HL-60 (cell line): ENCODE measurements at regions not wholly inside any gene's neighbourhood (a gene's known extent, or its start where the extent isn't known, plus 50 kb on each side); places are given as distances from the start of the nearest gene placed in this dataset.

Experiments used
- DNase-seq, 2 experiments: peaks; one replicate each; pipeline ENCODE4 v3.0.0-alpha.2; 2010 to 2020; ENCODE audit warnings: low read depth in 1 of 2, low spot score in 1 of 2
- H3K27ac ChIP-seq: fragments of 250-450 bp; sonication (Bioruptor Pico); replicated peaks from 2 replicates; pipeline ENCODE4 v1.5.1; 2020; ENCODE audit warnings: mild to moderate bottlenecking, moderate library complexity
- H3K27me3 ChIP-seq: fragments of 250-450 bp; sonication (Bioruptor Pico); 2 replicates; pipeline ENCODE4 v1.5.1; 2021; ENCODE audit warnings: mild to moderate bottlenecking, moderate library complexity; ENCODE audit not compliant: insufficient read depth, poor library complexity, severe bottlenecking
- H3K4me3 ChIP-seq: replicated peaks from 2 replicates; pipeline ENCODE4 v1.5.1; 2011; ENCODE audit warnings: mild to moderate bottlenecking, control low read depth, low read length; ENCODE audit not compliant: insufficient read depth
- GABPA ChIP-seq: IDR thresholded peaks from 2 replicates; pipeline ENCODE4 v1.6.1; 2012; ENCODE audit warnings: low read depth
- POLR2AphosphoS5 ChIP-seq: IDR thresholded peaks from 2 replicates; pipeline ENCODE4 v1.6.1; 2012; ENCODE audit warnings: low read depth
- SPI1 ChIP-seq: IDR thresholded peaks from 2 replicates; pipeline ENCODE4 v1.6.1; 2012; ENCODE audit warnings: low read depth, mild to moderate bottlenecking, borderline replicate concordance
- TF ChIP-seq, protein P1 (sequence below): IDR thresholded peaks from 2 replicates; pipeline ENCODE4 v1.6.1; 2012; ENCODE audit warnings: low read depth; ENCODE audit not compliant: insufficient replicate concordance
- TF ChIP-seq, protein P2 (sequence below): IDR thresholded peaks from one replicate; pipeline ENCODE4 v1.5.1; 2011; ENCODE audit warnings: low read length, control low read depth, inconsistent platforms; ENCODE audit not compliant: insufficient read depth

- TF ChIP-seq, protein P1, sequence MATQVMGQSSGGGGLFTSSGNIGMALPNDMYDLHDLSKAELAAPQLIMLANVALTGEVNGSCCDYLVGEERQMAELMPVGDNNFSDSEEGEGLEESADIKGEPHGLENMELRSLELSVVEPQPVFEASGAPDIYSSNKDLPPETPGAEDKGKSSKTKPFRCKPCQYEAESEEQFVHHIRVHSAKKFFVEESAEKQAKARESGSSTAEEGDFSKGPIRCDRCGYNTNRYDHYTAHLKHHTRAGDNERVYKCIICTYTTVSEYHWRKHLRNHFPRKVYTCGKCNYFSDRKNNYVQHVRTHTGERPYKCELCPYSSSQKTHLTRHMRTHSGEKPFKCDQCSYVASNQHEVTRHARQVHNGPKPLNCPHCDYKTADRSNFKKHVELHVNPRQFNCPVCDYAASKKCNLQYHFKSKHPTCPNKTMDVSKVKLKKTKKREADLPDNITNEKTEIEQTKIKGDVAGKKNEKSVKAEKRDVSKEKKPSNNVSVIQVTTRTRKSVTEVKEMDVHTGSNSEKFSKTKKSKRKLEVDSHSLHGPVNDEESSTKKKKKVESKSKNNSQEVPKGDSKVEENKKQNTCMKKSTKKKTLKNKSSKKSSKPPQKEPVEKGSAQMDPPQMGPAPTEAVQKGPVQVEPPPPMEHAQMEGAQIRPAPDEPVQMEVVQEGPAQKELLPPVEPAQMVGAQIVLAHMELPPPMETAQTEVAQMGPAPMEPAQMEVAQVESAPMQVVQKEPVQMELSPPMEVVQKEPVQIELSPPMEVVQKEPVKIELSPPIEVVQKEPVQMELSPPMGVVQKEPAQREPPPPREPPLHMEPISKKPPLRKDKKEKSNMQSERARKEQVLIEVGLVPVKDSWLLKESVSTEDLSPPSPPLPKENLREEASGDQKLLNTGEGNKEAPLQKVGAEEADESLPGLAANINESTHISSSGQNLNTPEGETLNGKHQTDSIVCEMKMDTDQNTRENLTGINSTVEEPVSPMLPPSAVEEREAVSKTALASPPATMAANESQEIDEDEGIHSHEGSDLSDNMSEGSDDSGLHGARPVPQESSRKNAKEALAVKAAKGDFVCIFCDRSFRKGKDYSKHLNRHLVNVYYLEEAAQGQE = no peak
- no peak for TF ChIP-seq POLR2AphosphoS5
- no peak for TF ChIP-seq SPI1
- TF ChIP-seq, protein P2, sequence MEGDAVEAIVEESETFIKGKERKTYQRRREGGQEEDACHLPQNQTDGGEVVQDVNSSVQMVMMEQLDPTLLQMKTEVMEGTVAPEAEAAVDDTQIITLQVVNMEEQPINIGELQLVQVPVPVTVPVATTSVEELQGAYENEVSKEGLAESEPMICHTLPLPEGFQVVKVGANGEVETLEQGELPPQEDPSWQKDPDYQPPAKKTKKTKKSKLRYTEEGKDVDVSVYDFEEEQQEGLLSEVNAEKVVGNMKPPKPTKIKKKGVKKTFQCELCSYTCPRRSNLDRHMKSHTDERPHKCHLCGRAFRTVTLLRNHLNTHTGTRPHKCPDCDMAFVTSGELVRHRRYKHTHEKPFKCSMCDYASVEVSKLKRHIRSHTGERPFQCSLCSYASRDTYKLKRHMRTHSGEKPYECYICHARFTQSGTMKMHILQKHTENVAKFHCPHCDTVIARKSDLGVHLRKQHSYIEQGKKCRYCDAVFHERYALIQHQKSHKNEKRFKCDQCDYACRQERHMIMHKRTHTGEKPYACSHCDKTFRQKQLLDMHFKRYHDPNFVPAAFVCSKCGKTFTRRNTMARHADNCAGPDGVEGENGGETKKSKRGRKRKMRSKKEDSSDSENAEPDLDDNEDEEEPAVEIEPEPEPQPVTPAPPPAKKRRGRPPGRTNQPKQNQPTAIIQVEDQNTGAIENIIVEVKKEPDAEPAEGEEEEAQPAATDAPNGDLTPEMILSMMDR = no peak
- TF ChIP-seq GABPA = no peak
- Histone ChIP-seq H3K4me3 (no peak overlapping the region), H3K27ac (no peak overlapping the region), H3K27me3 (no peaks in the 10 kb centered on the region)
- DNase-seq = no peak
These were observed 226.4 kb downstream of the SI start for GRCh38 chr3:164851905-164852304.

DNA sequence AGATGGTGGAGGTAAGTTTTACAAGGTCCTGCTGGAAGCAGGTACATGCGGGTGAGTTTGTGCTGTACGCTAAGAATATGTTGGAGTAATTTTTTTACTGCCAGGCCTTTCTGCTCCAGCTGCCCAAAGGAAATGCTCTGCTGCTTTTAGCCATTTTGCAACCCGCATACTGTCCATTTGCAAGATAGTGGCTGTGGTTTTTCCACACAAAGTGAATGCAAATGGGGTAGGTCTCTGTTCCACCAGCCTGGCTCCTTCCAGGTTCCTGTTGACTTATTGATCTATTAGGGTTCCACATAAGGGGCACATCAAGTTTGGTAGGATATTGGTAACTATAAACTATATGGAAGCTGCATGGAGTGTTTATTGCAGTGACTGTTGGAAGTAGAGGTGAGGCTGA, 227.1 kb downstream of the SI start:
- Histone ChIP-seq H3K27ac (no peak overlapping the region), H3K27me3 (no peaks in the 10 kb centered on the region), H3K4me3 (no peak overlapping the region)
- TF ChIP-seq SPI1 = no peak
- no peak for TF ChIP-seq GABPA
- no peak for TF ChIP-seq POLR2AphosphoS5
- TF ChIP-seq, protein P2 = no peak
- TF ChIP-seq, protein P1 = no peak
- no peak for DNase-seq

DNA sequence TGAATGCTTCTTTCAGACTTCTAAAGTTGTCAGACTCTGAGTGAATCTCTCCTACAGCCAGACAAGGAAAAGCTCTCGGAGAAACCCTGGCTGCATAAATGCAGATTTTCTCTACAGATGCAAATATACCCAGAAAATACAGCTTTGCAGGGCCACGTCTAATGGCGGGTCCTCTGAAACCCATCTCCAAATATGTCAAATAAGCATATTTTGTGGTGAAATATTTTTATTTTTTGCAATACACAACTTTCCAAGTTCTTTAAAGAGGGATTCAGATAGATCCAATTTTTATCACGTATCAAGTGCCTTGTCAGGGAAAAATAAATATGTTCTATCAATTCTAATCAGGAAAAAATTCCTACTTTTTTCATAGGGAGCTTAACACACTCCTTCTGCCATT, 229.4 kb downstream of the SI start:
- no peak for DNase-seq
- H3K4me3 ChIP-seq = no peak overlapping the region
- TF ChIP-seq POLR2AphosphoS5 (no peak), SPI1 (no peak), GABPA (no peak)
- TF ChIP-seq, protein P1 = no peak
- TF ChIP-seq, protein P2 = no peak
- H3K27me3 ChIP-seq = no peaks in the 10 kb centered on the region
- H3K27ac ChIP-seq = no peak overlapping the region
